HG03439 (cell line): ENCODE measurements at regions not wholly inside any gene's neighbourhood (a gene's known extent, or its start where the extent isn't known, plus 50 kb on each side); places are given as distances from the start of the nearest gene placed in this dataset.
"Not testable (repeated sequence)": the region's sequence is repeated elsewhere in the genome, so short reads cannot be mapped to it uniquely, and the experiment has no call there.

ENCODE experiments used
- ATAC-seq: cut with Tn5 transposase; IDR thresholded peaks from one replicate; pipeline ENCODE4 v1.9.1; 2021; ENCODE audit warnings: mild to moderate bottlenecking, moderate library complexity; ENCODE audit not compliant: unreplicated experiment

- no peak for ATAC-seq
Measured at GRCh38 chr13:87736849-87737385, 65.7 kb downstream of the SLITRK5 start.

- no peak for ATAC-seq
Measured at GRCh38 chr13:87754097-87754496, 82.9 kb downstream of the SLITRK5 start.

GRCh38 chr13:87769445-87769844 is 98.3 kb downstream of the SLITRK5 start:
- no peak for ATAC-seq

- ATAC-seq, result no peak
Measured at GRCh38 chr13:87777387-87777786, 106.2 kb downstream of the SLITRK5 start.

- ATAC-seq, result no peak
Measured at GRCh38 chr13:87778128-87778527, 107.0 kb downstream of the SLITRK5 start.

- no peak for ATAC-seq
Measured at GRCh38 chr13:87779426-87779825, 108.3 kb downstream of the SLITRK5 start.

GRCh38 chr13:87783366-87783765 is 112.2 kb downstream of the SLITRK5 start:
- ATAC-seq, result no peak

GRCh38 chr13:87788363-87788762 is 117.2 kb downstream of the SLITRK5 start:
- ATAC-seq, result no peak

- ATAC-seq, result no peak
Measured at GRCh38 chr13:87792878-87793277, 121.7 kb downstream of the SLITRK5 start.

GRCh38 chr13:87798536-87798935 is 127.4 kb downstream of the SLITRK5 start:
- ATAC-seq, result no peak

- no peak for ATAC-seq
Measured at GRCh38 chr13:87810391-87810801, 139.2 kb downstream of the SLITRK5 start.

- no peak for ATAC-seq
Measured at GRCh38 chr13:87810920-87811344, 139.8 kb downstream of the SLITRK5 start.

- ATAC-seq, result no peak
Measured at GRCh38 chr13:87814403-87814802, 143.2 kb downstream of the SLITRK5 start.

- no peak for ATAC-seq
Measured at GRCh38 chr13:87820241-87820640, 149.1 kb downstream of the SLITRK5 start.

GRCh38 chr13:87821512-87821911 is 150.3 kb downstream of the SLITRK5 start:
- ATAC-seq, result no peak

GRCh38 chr13:87826301-87826700 is 155.1 kb downstream of the SLITRK5 start:
- ATAC-seq, result not testable (repeated sequence)

- ATAC-seq, result no peak
Measured at GRCh38 chr13:87827479-87827878, 156.3 kb downstream of the SLITRK5 start.

GRCh38 chr13:87837522-87837921 is 166.4 kb downstream of the SLITRK5 start:
- ATAC-seq, result no peak

- ATAC-seq, result no peak
Measured at GRCh38 chr13:87837946-87838345, 166.8 kb downstream of the SLITRK5 start.

GRCh38 chr13:87851410-87851809 is 180.2 kb downstream of the SLITRK5 start:
- ATAC-seq, result no peak

GRCh38 chr13:87855553-87855952 is 184.4 kb downstream of the SLITRK5 start:
- ATAC-seq, result no peak

GRCh38 chr13:87859261-87859660 is 188.1 kb downstream of the SLITRK5 start:
- no peak for ATAC-seq

GRCh38 chr13:87867426-87867825 is 196.3 kb downstream of the SLITRK5 start:
- no peak for ATAC-seq
